Panc1 (cell line): ENCODE measurements at regions not wholly inside any gene's neighbourhood (a gene's known extent, or its start where the extent isn't known, plus 50 kb on each side); places are given as distances from the start of the nearest gene placed in this dataset.

Experiments
- POLR2AphosphoS5 ChIP-seq: IDR thresholded peaks from 2 replicates; pipeline ENCODE4 v1.6.1; 2012; ENCODE audit warnings: mild to moderate bottlenecking, low read depth, low read length, moderate library complexity
- SIN3A ChIP-seq: IDR thresholded peaks from 2 replicates; pipeline ENCODE4 v1.6.1; 2012; ENCODE audit warnings: low read depth, mild to moderate bottlenecking, low read length, moderate library complexity, borderline replicate concordance; ENCODE audit not compliant: insufficient read depth
- TF ChIP-seq, protein P1 (sequence below): fragments of 450-650 bp; IDR thresholded peaks from 2 replicates; pipeline ENCODE4 v1.5.1; 2017; ENCODE audit warnings: mild to moderate bottlenecking
- TF ChIP-seq, protein P2 (sequence below), 2 experiments: IDR thresholded peaks; 2 replicates each; pipeline ENCODE4 v1.6.1; 2011 to 2012; ENCODE audit warnings: low read depth in 2 of 2, control low read depth in 1 of 2, low read length in 1 of 2, mild to moderate bottlenecking in 1 of 2, moderate library complexity in 1 of 2; ENCODE audit not compliant: insufficient read depth in 1 of 2

DNA sequence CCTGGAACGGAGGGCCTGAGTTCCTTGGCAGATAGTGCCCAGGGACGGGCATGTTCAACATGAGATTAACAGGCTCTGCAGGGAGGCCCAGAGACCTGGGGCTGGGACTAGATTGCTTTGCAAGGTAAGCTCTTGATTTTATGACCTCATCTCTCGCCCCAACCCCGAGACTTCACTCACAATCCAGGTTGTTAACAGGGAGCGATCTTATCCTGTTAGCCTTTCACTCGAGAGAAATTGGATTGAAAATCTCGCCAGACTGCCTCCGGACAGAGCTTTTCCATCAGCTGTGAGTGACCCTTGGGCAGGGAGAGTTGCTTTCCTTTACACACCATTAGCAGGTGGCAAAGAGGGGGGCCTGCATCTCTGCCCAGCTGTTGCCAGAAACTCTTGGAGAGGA, 521.7 kb upstream of the EEF2KMT start:
- TF ChIP-seq, protein P1, sequence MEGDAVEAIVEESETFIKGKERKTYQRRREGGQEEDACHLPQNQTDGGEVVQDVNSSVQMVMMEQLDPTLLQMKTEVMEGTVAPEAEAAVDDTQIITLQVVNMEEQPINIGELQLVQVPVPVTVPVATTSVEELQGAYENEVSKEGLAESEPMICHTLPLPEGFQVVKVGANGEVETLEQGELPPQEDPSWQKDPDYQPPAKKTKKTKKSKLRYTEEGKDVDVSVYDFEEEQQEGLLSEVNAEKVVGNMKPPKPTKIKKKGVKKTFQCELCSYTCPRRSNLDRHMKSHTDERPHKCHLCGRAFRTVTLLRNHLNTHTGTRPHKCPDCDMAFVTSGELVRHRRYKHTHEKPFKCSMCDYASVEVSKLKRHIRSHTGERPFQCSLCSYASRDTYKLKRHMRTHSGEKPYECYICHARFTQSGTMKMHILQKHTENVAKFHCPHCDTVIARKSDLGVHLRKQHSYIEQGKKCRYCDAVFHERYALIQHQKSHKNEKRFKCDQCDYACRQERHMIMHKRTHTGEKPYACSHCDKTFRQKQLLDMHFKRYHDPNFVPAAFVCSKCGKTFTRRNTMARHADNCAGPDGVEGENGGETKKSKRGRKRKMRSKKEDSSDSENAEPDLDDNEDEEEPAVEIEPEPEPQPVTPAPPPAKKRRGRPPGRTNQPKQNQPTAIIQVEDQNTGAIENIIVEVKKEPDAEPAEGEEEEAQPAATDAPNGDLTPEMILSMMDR = no peak
- TF ChIP-seq, protein P2, sequence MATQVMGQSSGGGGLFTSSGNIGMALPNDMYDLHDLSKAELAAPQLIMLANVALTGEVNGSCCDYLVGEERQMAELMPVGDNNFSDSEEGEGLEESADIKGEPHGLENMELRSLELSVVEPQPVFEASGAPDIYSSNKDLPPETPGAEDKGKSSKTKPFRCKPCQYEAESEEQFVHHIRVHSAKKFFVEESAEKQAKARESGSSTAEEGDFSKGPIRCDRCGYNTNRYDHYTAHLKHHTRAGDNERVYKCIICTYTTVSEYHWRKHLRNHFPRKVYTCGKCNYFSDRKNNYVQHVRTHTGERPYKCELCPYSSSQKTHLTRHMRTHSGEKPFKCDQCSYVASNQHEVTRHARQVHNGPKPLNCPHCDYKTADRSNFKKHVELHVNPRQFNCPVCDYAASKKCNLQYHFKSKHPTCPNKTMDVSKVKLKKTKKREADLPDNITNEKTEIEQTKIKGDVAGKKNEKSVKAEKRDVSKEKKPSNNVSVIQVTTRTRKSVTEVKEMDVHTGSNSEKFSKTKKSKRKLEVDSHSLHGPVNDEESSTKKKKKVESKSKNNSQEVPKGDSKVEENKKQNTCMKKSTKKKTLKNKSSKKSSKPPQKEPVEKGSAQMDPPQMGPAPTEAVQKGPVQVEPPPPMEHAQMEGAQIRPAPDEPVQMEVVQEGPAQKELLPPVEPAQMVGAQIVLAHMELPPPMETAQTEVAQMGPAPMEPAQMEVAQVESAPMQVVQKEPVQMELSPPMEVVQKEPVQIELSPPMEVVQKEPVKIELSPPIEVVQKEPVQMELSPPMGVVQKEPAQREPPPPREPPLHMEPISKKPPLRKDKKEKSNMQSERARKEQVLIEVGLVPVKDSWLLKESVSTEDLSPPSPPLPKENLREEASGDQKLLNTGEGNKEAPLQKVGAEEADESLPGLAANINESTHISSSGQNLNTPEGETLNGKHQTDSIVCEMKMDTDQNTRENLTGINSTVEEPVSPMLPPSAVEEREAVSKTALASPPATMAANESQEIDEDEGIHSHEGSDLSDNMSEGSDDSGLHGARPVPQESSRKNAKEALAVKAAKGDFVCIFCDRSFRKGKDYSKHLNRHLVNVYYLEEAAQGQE (IDR thresholded peaks at IDR 0.05; ENCODE audit: insufficient read depth in 1 of 2, low read depth in 2 of 2, low read length in 1 of 2) = no peak
- no peak for TF ChIP-seq POLR2AphosphoS5
- no peak for TF ChIP-seq SIN3A
